ENCODE measurements at regions not wholly inside any gene's neighbourhood (a gene's known extent, or its start where the extent isn't known, plus 50 kb on each side); places are given as distances from the start of the nearest gene placed in this dataset.
"Not testable (repeated sequence)": the region's sequence is repeated elsewhere in the genome, so short reads cannot be mapped to it uniquely, and the experiment has no call there.

DNA sequence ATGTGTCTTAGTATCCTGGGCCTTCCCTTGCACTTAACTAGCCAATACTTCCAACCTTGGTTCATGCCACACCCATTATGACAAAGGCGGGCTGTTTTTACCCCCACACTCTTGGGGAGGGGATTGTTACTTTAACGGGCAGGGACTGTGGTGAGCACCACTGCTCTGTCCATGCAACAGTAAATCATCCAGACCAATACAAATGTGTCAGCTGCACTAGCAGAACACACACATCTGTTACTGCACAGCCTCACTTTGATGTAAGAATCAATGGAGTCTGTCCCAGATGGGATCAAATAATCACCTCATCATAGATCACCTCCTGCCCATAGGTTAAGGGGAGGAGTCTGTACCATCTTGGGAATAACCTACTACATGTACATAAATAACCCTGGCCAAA lies 58.1 kb downstream of the NPAP1 start:
- DNase-seq = no peak

DNA sequence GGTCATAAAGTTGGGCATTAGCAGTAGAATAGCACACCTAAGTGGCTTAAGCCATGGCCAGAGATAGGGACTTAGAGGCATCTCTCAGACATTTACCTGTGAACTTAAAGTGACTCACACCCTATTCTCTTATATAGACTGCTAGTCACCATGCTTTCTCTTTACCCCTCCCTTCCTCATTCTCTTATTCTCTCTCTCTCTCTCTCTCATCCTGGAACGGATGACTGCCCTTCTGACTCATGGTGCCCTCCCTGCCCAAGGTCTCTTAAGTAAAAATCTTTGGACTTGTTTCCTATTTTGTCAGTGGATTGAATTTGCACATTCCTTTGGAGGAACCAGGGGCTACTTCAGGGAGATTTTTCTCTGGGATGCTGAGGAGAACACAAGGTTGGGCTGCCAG lies 58.8 kb downstream of the NPAP1 start:
- no peak for DNase-seq

DNA sequence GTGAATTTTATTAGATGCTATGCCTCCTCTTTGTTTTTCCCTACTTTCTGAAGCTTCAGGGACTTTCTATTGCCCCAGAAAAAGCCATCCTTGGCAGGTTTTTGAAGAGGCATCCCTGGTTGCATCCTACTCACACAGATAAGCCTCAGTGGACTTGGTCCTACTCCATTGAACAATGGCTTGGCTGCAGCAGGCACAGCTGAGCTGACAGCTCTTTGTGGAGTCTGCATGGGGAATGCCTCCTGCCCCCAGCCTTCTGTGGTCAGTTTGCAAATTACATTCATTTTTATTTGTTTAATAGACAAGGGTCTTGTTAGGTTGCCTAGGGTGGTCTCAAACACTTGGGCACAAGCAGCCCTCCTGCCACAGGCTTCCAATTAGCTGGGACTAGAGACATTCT lies 69.7 kb downstream of the NPAP1 start:
- DNase-seq = no peak

DNA sequence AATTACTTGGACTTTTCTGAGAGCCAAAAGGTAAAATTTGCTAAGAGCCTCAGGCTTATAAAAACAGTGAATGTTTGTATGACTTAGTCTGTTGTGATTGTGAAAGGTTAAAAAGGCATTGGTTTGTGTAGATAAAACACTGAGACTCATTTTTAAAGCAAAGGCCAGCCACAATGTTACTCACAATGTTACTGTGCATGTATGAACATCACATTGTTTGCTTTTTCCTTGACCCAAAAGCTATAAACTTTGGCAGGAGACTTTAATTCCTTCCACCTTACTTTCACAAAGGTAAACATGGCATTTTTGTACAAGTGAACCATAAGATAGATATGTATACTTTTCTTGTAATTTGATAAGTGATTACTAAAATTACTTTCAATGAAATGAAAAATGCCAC lies 70.5 kb downstream of the NPAP1 start:
- DNase-seq = no peak

DNA sequence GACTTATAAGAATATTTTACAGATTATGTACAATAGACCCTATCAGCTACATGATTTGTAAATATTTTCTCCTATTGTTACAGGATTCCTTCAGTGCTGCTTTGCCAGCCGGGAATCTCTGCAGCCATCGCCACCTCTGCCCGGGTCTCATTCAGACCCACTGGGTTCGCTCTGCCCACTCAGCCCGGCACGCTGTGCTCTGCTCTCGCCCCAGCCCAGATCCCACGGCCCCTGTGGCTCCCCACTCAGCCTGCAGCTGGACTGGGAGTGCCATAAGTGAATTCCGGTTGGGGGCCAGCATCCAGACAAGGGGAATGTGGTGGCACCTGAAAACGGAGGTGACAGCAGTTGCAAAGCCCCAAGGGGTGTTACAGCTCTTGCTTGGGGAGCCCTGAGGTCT lies 71.8 kb downstream of the NPAP1 start:
- DNase-seq = no peak

DNA sequence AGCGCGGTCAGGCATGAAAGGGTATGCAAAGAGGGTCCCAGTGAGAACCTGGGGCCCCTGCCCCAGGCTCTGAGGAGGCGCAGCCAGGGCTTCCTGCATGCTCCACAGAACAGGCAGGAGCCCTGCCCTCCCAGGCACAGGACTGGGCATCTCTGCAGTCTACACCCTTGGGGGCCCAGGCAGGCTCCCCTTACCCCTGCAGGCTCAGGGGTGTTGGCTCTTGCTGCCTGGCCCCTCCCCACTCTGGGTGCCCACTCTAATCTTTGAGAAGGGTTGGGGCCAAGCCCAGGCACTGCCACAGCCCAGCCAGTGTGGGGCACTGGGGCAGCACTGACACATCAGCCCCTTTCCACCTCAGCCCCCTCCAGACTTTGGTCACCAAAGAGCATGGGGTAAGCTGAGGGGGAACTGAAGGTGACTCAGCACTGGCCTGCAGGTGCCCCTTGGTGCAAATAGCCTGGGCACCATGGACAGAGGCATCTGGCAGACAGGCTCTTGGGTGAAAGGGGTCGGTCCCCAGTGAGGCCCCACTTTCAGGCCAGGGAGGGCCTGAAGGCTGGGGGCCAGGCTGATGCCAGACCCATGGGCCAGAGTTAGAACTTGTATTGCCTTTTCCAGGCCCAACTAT lies 73.4 kb downstream of the NPAP1 start:
- DNase-seq = no peak

DNA sequence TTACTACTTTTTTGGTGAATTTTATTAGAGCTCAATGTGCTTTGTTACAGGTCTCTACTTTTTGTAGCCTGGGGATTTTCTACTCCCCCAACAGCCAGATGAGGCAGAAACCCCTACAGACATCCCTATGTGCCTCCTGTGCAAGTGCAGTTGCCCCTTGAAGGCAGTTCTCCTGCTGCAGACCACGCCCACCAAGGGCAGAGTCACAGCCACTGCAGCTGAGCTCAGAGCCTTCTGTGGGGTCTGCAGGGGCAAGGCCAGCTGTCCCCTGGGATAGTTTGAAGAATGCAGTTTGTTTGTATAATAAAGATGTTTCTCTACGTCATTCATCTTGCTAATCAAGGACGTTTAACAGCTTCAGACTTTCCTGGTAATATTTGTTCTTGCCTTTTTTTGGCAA lies 76.8 kb downstream of the NPAP1 start:
- DNase-seq = no peak

DNA sequence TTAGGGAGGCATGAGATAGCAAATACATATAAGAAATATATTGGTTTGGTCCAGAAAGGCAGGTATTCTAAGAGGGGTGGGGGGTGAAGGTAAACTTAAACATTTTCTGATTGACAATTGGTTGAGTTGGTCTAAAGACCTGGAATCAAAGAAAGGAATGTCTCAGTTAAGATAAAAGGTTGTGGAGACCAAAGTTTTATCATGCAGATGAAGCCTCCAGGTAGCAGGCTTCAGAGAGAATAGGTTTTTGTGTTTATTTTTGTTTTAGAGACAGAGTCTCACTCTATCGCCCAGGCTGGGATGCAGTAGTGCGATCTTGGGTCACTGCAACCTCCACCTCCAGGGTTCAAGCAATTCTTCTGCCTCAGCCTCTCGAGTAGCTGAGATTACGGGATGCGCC lies 80.5 kb downstream of the NPAP1 start:
- DNase-seq = no peak

DNA sequence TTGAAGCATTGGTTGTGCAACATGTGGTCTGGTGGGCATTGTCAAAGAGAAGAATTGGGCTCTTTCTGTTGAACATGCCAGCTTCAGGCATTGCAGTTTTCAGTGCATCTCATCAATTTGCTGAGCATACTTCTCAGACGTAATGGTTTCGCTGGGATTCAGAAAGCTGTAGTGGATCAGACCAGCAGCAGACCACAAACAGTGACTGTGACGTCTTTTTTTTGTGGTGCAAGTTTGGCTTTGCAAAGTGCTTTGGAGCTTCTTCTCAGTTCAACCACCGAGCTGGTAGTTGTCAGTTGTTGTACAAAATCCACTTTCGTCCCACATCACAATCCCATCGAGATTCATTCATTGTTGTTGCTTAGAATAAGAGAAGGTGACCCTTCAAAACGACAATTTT lies 84.5 kb downstream of the NPAP1 start:
- no peak for DNase-seq

DNA sequence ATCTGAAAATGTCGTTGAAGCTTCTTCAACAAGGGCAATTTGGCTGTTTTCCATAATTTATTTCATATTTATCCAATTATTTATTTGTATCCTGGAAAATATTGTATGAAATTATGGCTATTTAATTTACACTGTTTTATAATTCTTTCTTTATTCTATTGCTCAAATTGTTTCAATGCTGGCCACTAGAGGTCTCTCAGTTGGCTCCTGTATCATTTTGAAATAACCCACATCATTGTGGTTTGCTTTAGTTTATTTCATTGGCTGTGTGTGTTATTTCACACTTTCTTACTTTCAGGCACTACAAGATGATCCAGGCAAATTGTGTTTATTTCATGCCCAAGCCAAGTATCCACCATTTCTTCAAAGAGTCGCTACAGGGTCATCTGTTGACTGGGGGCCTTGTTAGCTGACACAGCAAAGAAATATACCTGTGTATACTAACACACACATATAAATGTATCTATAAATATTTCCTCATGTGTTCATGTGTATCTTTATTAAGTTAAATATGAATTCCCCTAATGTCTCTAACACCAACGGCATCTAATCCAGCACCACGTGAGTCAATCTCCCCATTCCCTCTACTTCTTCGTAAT lies 86.2 kb downstream of the NPAP1 start:
- DNase-seq = no peak

DNA sequence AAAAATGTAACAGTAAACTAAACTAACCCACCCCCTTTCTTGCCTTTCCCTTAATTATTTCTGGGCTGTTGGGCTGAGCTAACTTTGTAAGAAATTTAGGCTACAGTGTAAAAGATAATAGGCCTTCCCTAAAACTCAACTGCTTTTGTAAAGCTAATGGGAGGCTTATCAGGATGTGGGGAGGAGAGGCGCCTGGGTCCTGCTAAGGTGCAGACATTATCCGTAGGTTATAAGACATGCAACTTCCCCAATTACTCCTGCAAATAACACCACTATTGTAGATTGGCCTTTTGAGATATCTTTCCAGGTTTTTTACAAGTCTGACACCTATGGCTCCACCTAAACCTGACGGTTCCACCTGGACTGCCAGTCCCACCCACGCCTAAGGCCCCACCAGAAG lies 88.3 kb downstream of the NPAP1 start:
- DNase-seq = no peak

DNA sequence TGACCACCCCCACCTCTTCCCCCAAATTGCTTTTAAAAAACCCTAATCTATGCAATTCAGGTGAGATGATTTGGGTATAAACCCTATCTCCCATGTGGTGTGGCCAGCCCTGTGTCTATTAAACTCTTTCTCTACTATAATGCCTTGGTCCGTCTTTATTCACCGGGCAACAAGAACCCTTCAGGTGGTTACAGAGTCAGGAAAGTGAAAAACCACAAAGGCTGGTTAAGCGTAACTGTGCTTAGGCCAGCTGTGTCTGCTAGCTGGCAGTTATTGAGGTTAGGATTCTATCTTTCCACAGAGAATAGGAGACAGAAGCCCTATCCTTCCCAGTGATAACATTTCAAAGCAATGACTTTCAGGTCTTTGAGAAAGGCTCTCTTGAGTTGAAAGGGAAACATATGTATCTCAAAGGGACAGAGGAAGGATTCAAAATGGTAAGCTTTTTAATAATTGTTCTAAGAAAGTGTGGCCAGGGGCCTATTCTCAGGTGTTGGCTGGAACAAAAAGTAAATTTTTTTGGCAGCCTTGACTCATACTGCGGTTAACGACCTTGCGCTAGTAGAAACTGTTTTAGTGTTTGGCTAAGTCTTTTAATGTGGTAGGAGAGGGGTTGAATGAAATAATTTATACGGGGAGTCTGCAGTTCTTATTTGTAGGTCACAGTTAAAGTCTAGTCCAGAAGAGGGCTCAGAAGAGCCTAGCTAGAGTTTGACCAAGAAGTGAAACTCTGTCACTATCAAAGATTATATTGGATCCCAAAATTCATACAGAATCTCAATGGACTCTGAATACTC lies 89.0 kb downstream of the NPAP1 start:
- no peak for DNase-seq

DNA sequence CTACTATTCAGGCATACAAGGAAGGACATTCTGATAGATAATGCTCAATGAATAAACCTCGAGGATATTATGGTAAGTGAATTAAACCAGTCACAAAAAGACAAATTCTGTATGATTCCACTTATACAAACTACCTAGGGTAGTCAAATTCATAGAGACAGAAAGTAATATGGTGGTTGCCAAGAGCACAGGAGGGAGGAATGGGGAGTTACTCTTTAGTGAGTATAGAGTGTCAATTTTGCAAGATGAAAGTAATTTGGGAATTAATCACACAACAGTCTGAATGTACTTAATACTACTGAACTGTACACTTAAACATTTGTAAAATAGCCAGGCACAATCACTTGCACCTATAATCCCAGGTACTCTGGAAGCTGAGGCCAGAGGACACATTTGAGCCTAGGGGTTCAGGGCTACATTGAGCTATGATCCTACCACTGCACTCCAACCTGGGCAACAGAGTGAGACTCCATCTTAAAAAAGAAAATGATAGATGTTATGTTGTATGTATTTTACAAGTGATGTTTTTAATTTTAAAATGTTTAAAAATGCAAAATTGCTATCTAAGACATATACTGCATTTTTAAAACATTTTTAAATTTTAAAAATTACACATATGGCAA lies 91.0 kb downstream of the NPAP1 start:
- no peak for DNase-seq

DNA sequence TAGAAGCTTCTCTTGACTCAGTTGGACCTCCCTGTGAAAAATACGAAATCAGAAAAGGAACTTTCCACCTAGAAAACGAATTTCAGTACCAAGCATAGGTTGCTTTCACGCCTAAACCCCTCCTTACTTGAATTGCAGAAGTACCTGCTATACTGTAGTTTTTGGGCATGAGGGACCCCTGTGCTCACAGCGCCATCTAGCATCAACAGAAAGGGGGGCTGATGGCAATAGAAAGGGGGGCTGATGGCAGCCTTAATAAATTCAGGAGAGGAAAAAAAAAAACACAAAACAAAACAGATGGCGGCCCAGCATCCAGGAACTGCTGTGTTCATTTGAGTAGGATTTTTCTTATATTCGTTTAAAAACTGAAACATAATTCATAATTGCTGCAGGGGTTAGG lies 96.7 kb downstream of the NPAP1 start:
- no peak for DNase-seq

DNA sequence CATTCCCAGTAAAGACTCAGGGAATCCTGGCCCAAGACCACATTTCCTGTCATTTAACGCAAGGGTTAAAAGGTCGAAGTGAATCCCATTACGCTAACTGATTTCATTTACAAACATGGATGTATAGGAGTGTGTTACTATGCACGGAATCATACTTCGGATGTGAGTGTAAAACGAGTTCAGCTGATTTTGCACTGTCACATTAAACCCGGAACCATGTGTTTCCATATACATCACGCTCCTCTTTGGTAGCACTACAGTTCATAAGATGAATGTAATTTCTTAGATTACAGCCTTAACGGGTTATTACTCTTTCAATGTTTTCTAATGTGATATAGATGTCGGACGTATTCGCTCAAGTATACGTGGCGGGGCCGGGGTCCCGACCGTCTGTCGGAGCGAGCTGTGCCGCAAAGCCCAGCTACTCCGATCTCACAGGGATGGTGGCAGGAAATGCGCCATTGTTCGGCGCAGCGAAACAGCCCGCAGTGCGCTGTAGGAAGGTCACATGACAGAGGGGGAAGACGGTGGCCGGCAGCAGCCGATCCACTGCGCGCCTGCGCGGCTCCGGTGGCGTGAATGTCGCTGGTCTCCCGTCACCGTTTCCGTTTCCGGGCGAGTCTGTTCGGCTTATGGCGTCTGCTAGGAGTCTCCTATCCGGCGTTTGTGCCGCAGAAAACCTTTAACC lies 97.3 kb downstream of the NPAP1 start:
- DNase-seq = peak; percentile 78

DNA sequence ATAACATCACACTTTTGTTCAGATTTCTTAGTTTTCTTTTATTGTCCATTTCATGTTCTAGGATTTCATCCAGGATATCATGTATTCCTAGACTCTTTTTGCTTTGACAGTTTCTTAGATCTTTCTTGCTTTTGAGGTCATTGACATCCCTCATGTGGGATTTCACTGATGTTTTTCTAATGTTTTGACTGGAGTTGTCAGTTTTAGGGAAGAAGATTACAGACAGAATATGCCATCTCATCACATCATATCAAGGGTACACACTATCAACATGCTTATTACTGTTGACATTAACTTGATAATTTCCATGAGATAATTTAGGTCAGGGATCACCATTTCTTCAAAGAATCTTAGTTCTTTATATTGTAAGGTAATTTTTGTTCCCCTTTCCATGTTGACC lies 101.7 kb downstream of the NPAP1 start:
- no peak for DNase-seq

DNA sequence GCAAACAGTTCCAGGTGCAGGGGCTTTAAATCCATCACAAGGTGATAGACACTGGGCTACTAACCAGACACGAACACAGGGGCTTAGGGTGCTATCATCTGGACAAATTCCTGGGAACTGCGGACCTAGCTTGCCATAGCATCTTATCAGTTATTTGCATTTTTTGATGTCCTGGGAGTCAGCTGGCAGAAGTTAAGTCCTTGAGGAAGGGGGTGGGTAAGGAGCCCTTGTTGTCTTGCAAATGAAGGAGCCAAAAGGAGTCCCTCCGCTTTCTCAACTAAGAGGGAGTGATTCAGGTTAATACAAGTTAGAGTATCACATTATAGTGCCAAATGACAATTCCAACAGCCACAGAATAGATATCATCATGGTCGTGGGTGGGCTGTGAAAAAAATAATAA lies 108.9 kb downstream of the NPAP1 start:
- DNase-seq = no peak

DNA sequence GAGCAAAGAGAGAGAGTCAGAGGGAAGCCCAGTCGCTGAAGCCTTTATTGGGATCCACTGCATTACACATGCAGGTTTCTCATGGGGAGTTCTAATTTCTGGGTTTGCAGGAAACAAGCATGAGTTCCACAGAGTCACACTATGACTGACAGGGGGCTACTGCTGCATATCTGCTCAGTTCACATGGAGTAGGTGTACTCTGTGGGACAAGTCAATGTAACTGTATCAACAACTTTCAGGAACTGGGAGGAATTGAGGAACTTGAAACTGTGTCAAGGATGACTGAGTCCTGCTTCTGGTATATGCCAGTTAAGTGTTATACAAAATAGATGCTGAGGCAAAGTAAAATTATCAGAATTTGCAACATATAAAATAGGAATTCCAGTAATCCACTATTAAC lies 110.8 kb downstream of the NPAP1 start:
- no peak for DNase-seq

DNA sequence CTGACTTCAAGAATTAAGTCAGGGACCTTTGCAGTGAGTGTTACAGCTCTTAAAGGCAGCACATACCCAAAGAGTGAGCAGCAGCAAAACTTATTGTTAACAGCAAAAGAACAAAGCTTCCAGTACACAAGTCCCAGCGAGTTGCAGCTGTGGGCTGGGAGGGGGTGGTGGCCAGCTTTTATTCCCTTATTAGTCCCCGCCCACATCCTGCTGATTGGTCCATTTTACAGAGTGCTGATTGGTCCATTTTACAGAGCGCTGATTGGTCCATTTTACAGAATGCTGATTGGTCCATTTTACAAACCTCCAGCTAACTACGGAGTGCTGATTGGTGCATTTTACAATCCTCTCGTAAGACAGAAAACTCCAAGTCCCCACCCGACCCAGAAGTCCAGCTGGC lies 127.0 kb downstream of the NPAP1 start:
- not testable (repeated sequence) for DNase-seq

DNA sequence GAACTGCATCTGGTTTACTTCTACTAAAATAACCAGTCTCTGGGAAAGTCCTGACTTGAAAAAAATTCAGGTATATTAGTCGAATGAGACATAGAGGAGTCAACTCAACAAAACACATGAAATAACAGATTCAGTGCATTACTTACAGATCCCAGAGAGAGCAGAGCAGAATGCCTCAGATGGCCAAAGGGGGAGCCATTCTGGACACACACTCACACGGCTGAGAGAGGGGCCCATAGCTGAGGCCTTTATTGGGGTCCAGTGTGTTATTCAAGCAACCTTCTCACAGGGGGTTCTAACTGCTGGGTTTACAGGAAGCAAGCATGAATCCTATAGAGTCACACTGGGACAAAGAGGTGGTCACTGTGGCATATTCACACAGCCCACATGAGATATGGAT lies 135.1 kb upstream of the SNRPN start:
- DNase-seq = no peak

DNA sequence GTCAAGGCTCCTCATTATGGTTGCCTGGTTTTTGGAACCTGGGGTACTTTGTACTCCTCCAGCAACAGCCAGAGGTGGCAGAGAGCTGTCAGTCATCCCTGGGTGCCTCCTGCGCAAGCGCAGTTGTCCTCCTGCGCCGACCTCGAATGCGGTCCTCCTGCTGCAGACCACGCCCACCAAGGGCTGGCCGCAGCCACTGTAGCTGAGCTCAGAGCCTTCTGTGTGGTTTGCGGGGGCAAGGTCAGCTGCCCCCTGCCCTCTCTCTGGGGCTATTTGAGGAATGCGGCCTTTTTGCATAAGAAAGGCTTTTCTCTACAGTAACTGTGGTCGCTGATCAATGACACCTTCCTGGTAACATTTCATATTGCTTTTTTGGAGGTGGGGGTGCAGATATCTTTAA lies 131.3 kb upstream of the SNRPN start:
- DNase-seq = no peak

DNA sequence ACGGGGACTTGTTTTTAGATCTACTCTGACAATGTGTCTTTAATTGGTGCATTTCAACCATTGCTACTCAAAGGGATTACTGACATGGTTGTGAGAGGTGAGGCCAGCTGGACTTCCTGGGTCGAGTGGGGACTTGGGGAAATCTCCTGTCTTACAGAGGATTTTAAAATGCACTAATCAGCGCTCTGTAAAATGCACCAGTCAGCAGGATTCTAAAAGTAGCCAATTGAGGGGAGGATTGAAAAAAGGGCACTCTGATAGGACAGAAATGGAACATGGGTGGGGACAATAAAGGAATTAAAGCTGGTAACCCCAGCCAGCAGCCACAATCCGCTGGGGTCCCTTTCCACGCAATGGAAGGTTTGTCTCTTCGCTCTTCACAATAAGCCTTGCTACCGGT lies 122.5 kb upstream of the SNRPN start:
- no peak for DNase-seq

DNA sequence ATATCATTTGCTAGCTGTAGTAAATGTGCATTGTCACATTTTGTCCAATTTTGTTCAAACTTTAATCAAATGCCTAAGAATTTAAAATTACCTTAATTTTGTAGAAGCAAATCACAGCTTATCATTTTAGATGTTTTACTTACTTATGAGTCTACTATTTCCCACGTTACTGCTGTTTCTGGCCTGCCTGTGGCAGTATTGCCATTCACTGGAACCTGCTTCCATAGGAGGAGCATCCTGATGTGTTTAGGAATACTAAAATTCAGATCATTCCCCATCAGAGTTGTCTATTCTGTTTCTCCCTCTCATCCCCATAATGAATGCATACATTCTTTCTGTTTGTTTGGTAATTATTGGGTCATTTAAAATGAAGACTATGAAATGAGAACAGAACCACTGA lies 119.5 kb upstream of the SNRPN start:
- no peak for DNase-seq

DNA sequence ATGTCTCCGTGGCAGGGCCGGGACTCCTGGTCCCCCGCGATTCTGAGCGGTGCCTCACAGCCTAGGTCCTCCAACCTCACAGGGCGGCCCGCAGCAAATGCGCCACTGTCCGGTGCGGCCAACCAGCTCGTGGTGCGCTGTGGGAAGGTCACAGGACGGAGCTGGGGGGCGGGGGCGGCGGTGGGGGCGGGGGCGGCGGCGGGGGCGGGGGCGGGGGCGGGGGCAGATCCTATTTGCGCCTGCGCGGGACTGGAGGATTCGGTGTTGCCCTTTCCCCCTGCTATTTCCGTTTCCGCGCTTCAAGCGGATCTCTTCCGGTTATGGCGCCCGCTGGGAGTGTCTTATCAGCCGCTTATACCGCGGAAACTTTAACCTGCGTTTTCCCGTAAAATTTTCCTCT lies 106.7 kb upstream of the SNRPN start:
- DNase-seq = no peak

Measured in activated CD8-positive, alpha-beta memory T cell treated with anti-CD3 and anti-CD28 coated beads, Interleukin-2, amount 50 U/mL, for 48 hours (primary cell).